OCI-LY3 (cell line): ENCODE measurements at regions not wholly inside any gene's neighbourhood (a gene's known extent, or its start where the extent isn't known, plus 50 kb on each side); places are given as distances from the start of the nearest gene placed in this dataset.

Experiments used
- EZH2phosphoT487 ChIP-seq: fragments of 200-600 bp; shearing (Covaris generic); IDR thresholded peaks from 2 replicates; pipeline ENCODE4 v1.6.1; 2018; ENCODE audit warnings: antibody characterized with exemption, mixed run types, low read depth
- TF ChIP-seq, protein P1 (sequence below): fragments of 200-600, 300-600 bp; sonication (generic); IDR thresholded peaks from 2 replicates; pipeline ENCODE4 v1.5.1; 2014; ENCODE audit warnings: antibody characterized with exemption, low read length, low read depth

DNA sequence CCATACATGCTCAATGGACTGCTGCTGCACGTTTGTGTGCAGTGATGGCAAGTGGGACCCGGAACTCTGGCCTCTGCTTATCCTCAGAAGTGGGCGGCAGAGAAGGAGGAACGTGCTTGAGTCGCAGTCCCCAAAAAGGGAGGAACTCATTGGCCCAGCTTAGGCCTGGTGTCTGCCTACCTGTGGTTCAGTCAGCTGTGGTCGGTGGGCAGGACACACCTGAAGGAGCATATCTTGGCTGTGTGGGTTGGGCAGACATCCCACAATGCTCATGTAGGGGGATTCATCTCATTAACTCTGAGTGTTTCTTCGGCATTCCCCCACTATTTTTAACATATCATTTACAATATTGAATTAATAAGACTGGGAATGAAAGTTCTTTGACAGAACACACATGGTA, 122.9 kb upstream of the IL12B start:
- no peak for TF ChIP-seq EZH2phosphoT487
- TF ChIP-seq, protein P1, sequence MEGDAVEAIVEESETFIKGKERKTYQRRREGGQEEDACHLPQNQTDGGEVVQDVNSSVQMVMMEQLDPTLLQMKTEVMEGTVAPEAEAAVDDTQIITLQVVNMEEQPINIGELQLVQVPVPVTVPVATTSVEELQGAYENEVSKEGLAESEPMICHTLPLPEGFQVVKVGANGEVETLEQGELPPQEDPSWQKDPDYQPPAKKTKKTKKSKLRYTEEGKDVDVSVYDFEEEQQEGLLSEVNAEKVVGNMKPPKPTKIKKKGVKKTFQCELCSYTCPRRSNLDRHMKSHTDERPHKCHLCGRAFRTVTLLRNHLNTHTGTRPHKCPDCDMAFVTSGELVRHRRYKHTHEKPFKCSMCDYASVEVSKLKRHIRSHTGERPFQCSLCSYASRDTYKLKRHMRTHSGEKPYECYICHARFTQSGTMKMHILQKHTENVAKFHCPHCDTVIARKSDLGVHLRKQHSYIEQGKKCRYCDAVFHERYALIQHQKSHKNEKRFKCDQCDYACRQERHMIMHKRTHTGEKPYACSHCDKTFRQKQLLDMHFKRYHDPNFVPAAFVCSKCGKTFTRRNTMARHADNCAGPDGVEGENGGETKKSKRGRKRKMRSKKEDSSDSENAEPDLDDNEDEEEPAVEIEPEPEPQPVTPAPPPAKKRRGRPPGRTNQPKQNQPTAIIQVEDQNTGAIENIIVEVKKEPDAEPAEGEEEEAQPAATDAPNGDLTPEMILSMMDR = no peak
